ENCODE measurements at regions not wholly inside any gene's neighbourhood (a gene's known extent, or its start where the extent isn't known, plus 50 kb on each side); places are given as distances from the start of the nearest gene placed in this dataset.

- Histone ChIP-seq H3K4me1 (ENCODE audit: control insufficient read depth, insufficient read depth, low read length) (no peaks in the 10 kb centered on the region), H3K27ac (ENCODE audit: low read length) (no peak overlapping the region), H3K4me3 (ENCODE audit: low read length) (no peak overlapping the region), H3K9me3 (ENCODE audit: control insufficient read depth, low read length) (peaks cover 3% of the 10 kb centered on the region), H3K27me3 (ENCODE audit: control insufficient read depth, insufficient read depth) (no peaks in the 10 kb centered on the region)
- DNase-seq (no peak), ATAC-seq (no peak)
- 98% methylated on average over 3 of the region's 3 CpGs for WGBS
- intact Hi-C loops (cut with DNase I): no loop called here
Observed at GRCh38 chr17:70984873-70985272, 815.5 kb downstream of the KCNJ2 start.

GRCh38 chr17:70987867-70988340 is 818.6 kb downstream of the KCNJ2 start:
- Histone ChIP-seq H3K4me1 (ENCODE audit: control insufficient read depth, insufficient read depth, low read length) (no peaks in the 10 kb centered on the region), H3K9me3 (ENCODE audit: control insufficient read depth, low read length) (peaks cover 3% of the 10 kb centered on the region), H3K27me3 (ENCODE audit: control insufficient read depth, insufficient read depth) (no peaks in the 10 kb centered on the region), H3K4me3 (ENCODE audit: low read length) (no peak overlapping the region), H3K27ac (ENCODE audit: low read length) (no peak overlapping the region)
- intact Hi-C loops (cut with DNase I): no loop called here
- 38% methylated on average over 4 of the region's 4 CpGs for WGBS
- no peak for DNase-seq
- no peak for ATAC-seq

- intact Hi-C loops (cut with DNase I): no loop called here
- Histone ChIP-seq H3K27ac (ENCODE audit: low read length) (no peak overlapping the region), H3K4me3 (ENCODE audit: low read length) (no peak overlapping the region), H3K9me3 (ENCODE audit: control insufficient read depth, low read length) (peaks cover 3% of the 10 kb centered on the region), H3K4me1 (ENCODE audit: control insufficient read depth, insufficient read depth, low read length) (no peaks in the 10 kb centered on the region), H3K27me3 (ENCODE audit: control insufficient read depth, insufficient read depth) (no peaks in the 10 kb centered on the region)
- DNase-seq: no peak
- ATAC-seq: no peak
- 75% methylated on average over 1 of the region's 1 CpG for WGBS
Observed at GRCh38 chr17:70988622-70989021, 819.3 kb downstream of the KCNJ2 start.

- DNase-seq (no peak), ATAC-seq (no peak)
- intact Hi-C loops (cut with DNase I): no loop called here
- Histone ChIP-seq H3K4me1 (ENCODE audit: control insufficient read depth, insufficient read depth, low read length) (no peaks in the 10 kb centered on the region), H3K9me3 (ENCODE audit: control insufficient read depth, low read length) (peaks cover 3% of the 10 kb centered on the region), H3K27me3 (ENCODE audit: control insufficient read depth, insufficient read depth) (no peaks in the 10 kb centered on the region), H3K27ac (ENCODE audit: low read length) (no peak overlapping the region), H3K4me3 (ENCODE audit: low read length) (no peak overlapping the region)
- 75% methylated on average over 5 of the region's 5 CpGs for WGBS
Observed at GRCh38 chr17:70989280-70989679, 819.9 kb downstream of the KCNJ2 start.

GRCh38 chr17:70994194-70994593 is 824.9 kb downstream of the KCNJ2 start:
- DNase-seq (no peak), ATAC-seq (no peak)
- Histone ChIP-seq H3K27ac (ENCODE audit: low read length) (no peak overlapping the region), H3K4me1 (ENCODE audit: control insufficient read depth, insufficient read depth, low read length) (no peaks in the 10 kb centered on the region), H3K9me3 (ENCODE audit: control insufficient read depth, low read length) (no peaks in the 10 kb centered on the region), H3K4me3 (ENCODE audit: low read length) (no peak overlapping the region), H3K27me3 (ENCODE audit: control insufficient read depth, insufficient read depth) (no peaks in the 10 kb centered on the region)
- WGBS: 64% methylated on average over 2 of the region's 2 CpGs
- intact Hi-C loops (cut with DNase I): no loop called here

GRCh38 chr17:70995997-70996396 is 826.7 kb downstream of the KCNJ2 start:
- no peak for ATAC-seq

GRCh38 chr17:71003736-71004135 is 834.4 kb downstream of the KCNJ2 start:
- 70% methylated on average over 12 of the region's 12 CpGs for WGBS
- Histone ChIP-seq H3K4me1 (ENCODE audit: control insufficient read depth, insufficient read depth, low read length) (no peaks in the 10 kb centered on the region), H3K27ac (ENCODE audit: low read length) (no peak overlapping the region), H3K27me3 (ENCODE audit: control insufficient read depth, insufficient read depth) (no peaks in the 10 kb centered on the region), H3K9me3 (ENCODE audit: control insufficient read depth, low read length) (no peaks in the 10 kb centered on the region), H3K4me3 (ENCODE audit: low read length) (no peak overlapping the region)
- ATAC-seq (no peak), DNase-seq (no peak)
- intact Hi-C loops (cut with DNase I): no loop called here

More at GRCh38 chr17:70995997-70996396, 826.7 kb downstream of the KCNJ2 start:
- no peaks in the 10 kb centered on the region for H3K4me1 ChIP-seq (ENCODE audit: control insufficient read depth, insufficient read depth, low read length)
- intact Hi-C loops (cut with DNase I): no loop called here
- no peaks in the 10 kb centered on the region for H3K9me3 ChIP-seq (ENCODE audit: control insufficient read depth, low read length)
- H3K4me3 ChIP-seq (ENCODE audit: low read length): no peak overlapping the region
- no peaks in the 10 kb centered on the region for H3K27me3 ChIP-seq (ENCODE audit: control insufficient read depth, insufficient read depth)
- DNase-seq: no peak
- no peak overlapping the region for H3K27ac ChIP-seq (ENCODE audit: low read length)

GRCh38 chr17:71004413-71004812 is 835.1 kb downstream of the KCNJ2 start:
- Histone ChIP-seq H3K27me3 (ENCODE audit: control insufficient read depth, insufficient read depth) (no peaks in the 10 kb centered on the region), H3K4me1 (ENCODE audit: control insufficient read depth, insufficient read depth, low read length) (no peaks in the 10 kb centered on the region), H3K4me3 (ENCODE audit: low read length) (no peak overlapping the region), H3K27ac (ENCODE audit: low read length) (no peak overlapping the region), H3K9me3 (ENCODE audit: control insufficient read depth, low read length) (no peaks in the 10 kb centered on the region)
- intact Hi-C loops (cut with DNase I): no loop called here
- ATAC-seq (no peak), DNase-seq (no peak)
- WGBS: 85% methylated on average over 6 of the region's 6 CpGs

GRCh38 chr17:71011391-71011790 is 842.1 kb downstream of the KCNJ2 start:
- WGBS: 38% methylated on average over 4 of the region's 4 CpGs
- intact Hi-C loops (cut with DNase I): no loop called here
- Histone ChIP-seq H3K4me1 (ENCODE audit: control insufficient read depth, insufficient read depth, low read length) (no peaks in the 10 kb centered on the region), H3K27me3 (ENCODE audit: control insufficient read depth, insufficient read depth) (no peaks in the 10 kb centered on the region), H3K4me3 (ENCODE audit: low read length) (no peak overlapping the region), H3K27ac (ENCODE audit: low read length) (no peak overlapping the region), H3K9me3 (ENCODE audit: control insufficient read depth, low read length) (no peaks in the 10 kb centered on the region)
- no peak for ATAC-seq
- DNase-seq: no peak

- ATAC-seq: no peak
- WGBS: 96% methylated on average over 1 of the region's 1 CpG
- intact Hi-C loops (cut with DNase I): no loop called here
- no peaks in the 10 kb centered on the region for H3K4me1 ChIP-seq (ENCODE audit: control insufficient read depth, insufficient read depth, low read length)
- H3K27ac ChIP-seq (ENCODE audit: low read length): no peak overlapping the region
- H3K4me3 ChIP-seq (ENCODE audit: low read length): no peak overlapping the region
- no peaks in the 10 kb centered on the region for H3K27me3 ChIP-seq (ENCODE audit: control insufficient read depth, insufficient read depth)
- H3K9me3 ChIP-seq (ENCODE audit: control insufficient read depth, low read length): no peaks in the 10 kb centered on the region
- no peak for DNase-seq
Observed at GRCh38 chr17:71019699-71020098, 850.4 kb downstream of the KCNJ2 start.

GRCh38 chr17:71022758-71023157 is 853.4 kb downstream of the KCNJ2 start:
- WGBS: 53% methylated on average over 3 of the region's 3 CpGs
- H3K4me1 ChIP-seq (ENCODE audit: control insufficient read depth, insufficient read depth, low read length): no peaks in the 10 kb centered on the region
- H3K9me3 ChIP-seq (ENCODE audit: control insufficient read depth, low read length): no peaks in the 10 kb centered on the region
- DNase-seq (no peak), ATAC-seq (no peak)
- no peak overlapping the region for H3K4me3 ChIP-seq (ENCODE audit: low read length)
- no peak overlapping the region for H3K27ac ChIP-seq (ENCODE audit: low read length)
- no peaks in the 10 kb centered on the region for H3K27me3 ChIP-seq (ENCODE audit: control insufficient read depth, insufficient read depth)
- intact Hi-C loops (cut with DNase I): no loop called here

GRCh38 chr17:71023249-71024030 is 854.1 kb downstream of the KCNJ2 start:
- 37% methylated on average over 8 of the region's 8 CpGs for WGBS
- intact Hi-C loops (cut with DNase I): no loop called here
- Histone ChIP-seq H3K27me3 (ENCODE audit: control insufficient read depth, insufficient read depth) (no peaks in the 10 kb centered on the region), H3K27ac (ENCODE audit: low read length) (no peak overlapping the region), H3K4me3 (ENCODE audit: low read length) (no peak overlapping the region), H3K4me1 (ENCODE audit: control insufficient read depth, insufficient read depth, low read length) (no peaks in the 10 kb centered on the region), H3K9me3 (ENCODE audit: control insufficient read depth, low read length) (no peaks in the 10 kb centered on the region)
- ATAC-seq: no peak
- peak in 1 of 3 donors; percentile 20 for DNase-seq
